ENCODE measurements at regions not wholly inside any gene's neighbourhood (a gene's known extent, or its start where the extent isn't known, plus 50 kb on each side); places are given as distances from the start of the nearest gene placed in this dataset.

DNA sequence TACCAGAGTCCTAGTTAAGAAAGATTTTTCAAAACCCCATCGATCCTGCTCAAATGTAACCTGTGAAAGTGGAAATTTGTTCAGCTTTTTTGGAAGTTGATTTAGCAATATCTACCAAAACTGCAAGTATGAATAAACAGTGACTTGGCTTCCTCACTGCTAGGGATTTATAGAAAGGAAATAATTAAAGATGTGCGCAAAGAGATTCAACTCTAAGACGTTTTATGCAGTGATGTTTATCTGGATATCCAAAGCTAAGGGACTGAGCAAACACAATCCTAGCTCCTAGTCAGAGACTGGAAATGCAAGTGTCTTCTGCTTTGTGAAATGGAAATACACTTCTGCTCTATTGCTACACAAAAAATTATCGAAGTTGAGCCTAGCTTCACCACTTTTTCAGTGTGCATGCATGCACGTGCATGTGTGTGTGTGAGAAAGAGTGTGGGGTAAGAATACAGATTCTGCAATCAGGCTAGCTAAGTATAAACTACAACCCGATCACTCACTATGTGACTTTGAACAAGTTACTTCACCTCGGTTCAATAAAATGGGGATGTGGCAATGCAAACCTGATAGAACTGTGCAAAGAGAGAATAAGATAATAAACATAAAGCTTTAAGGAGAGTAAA, 52.1 kb upstream of the FOXF1 start:
- no peak overlapping the region for H3K27ac ChIP-seq (ENCODE audit: low read depth, low read length)
- no peak overlapping the region for H3K9ac ChIP-seq (ENCODE audit: low read length)
- no peak overlapping the region for H3K4me3 ChIP-seq (replicated peaks in 1 of 2; ENCODE audit: low read depth in 1 of 2, low read length in 2 of 2)
- no peaks in the 10 kb centered on the region for H3K9me3 ChIP-seq (ENCODE audit: control insufficient read depth in 1 of 2, insufficient read depth in 1 of 2, low read depth in 1 of 2, low read length in 2 of 2)
- no peaks in the 10 kb centered on the region for H3K4me1 ChIP-seq (ENCODE audit: control insufficient read depth in 1 of 2, insufficient read depth in 2 of 2, low read length in 2 of 2)
- no peak overlapping the region for H2AFZ ChIP-seq (ENCODE audit: low read depth, low read length, poor library complexity, severe bottlenecking)
- peaks cover 45% of the 10 kb centered on the region for H3K27me3 ChIP-seq (ENCODE audit: insufficient read depth, low read length)
- intact Hi-C loops (cut with micrococcal nuclease), result no loop called here
- no peaks in the 10 kb centered on the region for H3K36me3 ChIP-seq (ENCODE audit: control insufficient read depth in 1 of 2, insufficient read depth in 2 of 2, low read length in 2 of 2)
- no peaks in the 10 kb centered on the region for H4K20me1 ChIP-seq (ENCODE audit: insufficient read depth)
- ChIA-PET RAD21 (ENCODE audit: low non-redundant PET in 1 of 2, low total read pairs in 2 of 2, uncharacterized antibody in 2 of 2, unreplicated experiment in 2 of 2) (no interaction called here), CTCF (no interaction called here), POLR2A (no interaction called here)
- no peaks in the 10 kb centered on the region for H3K79me2 ChIP-seq (ENCODE audit: insufficient read depth, low read length)
- TF ChIP-seq ZFX (IDR thresholded peaks at IDR 0.05), result no peak
- TF ChIP-seq MAX (IDR thresholded peaks at IDR 0.05), result no peak
- no peak for TF ChIP-seq ELF1 (IDR thresholded peaks at IDR 0.05; ENCODE audit: borderline replicate concordance, low read depth)
- no peak for TF ChIP-seq CEBPB (IDR thresholded peaks at IDR 0.05; ENCODE audit: low read depth)
- no peak for TF ChIP-seq EZH2phosphoT487 (IDR thresholded peaks at IDR 0.05; ENCODE audit: borderline replicate concordance)
- DNase-seq (ENCODE audit: low read depth, low spot score) (no peak), ATAC-seq (no peak)
- H3K9me2 ChIP-seq (ENCODE audit: insufficient read depth), result no peaks in the 10 kb centered on the region
- no peak overlapping the region for H3K4me2 ChIP-seq (ENCODE audit: low read length)
- no TSS peak for BruUV-seq (replicated peaks)

- Histone ChIP-seq H3K79me2 (ENCODE audit: insufficient read depth, low read length) (no peaks in the 10 kb centered on the region), H3K9me3 (ENCODE audit: control insufficient read depth in 1 of 2, insufficient read depth in 1 of 2, low read depth in 1 of 2, low read length in 2 of 2) (no peaks in the 10 kb centered on the region), H2AFZ (ENCODE audit: low read depth, low read length, poor library complexity, severe bottlenecking) (no peak overlapping the region), H3K4me2 (ENCODE audit: low read length) (no peak overlapping the region), H4K20me1 (ENCODE audit: insufficient read depth) (no peaks in the 10 kb centered on the region), H3K4me3 (replicated peaks in 1 of 2; ENCODE audit: low read depth in 1 of 2, low read length in 2 of 2) (no peak overlapping the region), H3K4me1 (ENCODE audit: control insufficient read depth in 1 of 2, insufficient read depth in 2 of 2, low read length in 2 of 2) (no peaks in the 10 kb centered on the region), H3K36me3 (ENCODE audit: control insufficient read depth in 1 of 2, insufficient read depth in 2 of 2, low read length in 2 of 2) (no peaks in the 10 kb centered on the region), H3K27ac (ENCODE audit: low read depth, low read length) (no peak overlapping the region), H3K27me3 (ENCODE audit: insufficient read depth, low read length) (peaks cover 38% of the 10 kb centered on the region), H3K9me2 (ENCODE audit: insufficient read depth) (no peaks in the 10 kb centered on the region), H3K9ac (ENCODE audit: low read length) (no peak overlapping the region)
- ATAC-seq, result no peak
- RAD21 ChIA-PET (ENCODE audit: low non-redundant PET in 1 of 2, low total read pairs in 2 of 2, uncharacterized antibody in 2 of 2, unreplicated experiment in 2 of 2), result interaction anchor here in 1 of 2 experiments (0.6 to 0.7 kb wide), 2 partner anchors 23 to 30 kb away, joined by 3 read pairs; no protein-coding TSS in a partner anchor
- CTCF ChIA-PET, result no interaction called here
- no TSS peak for BruUV-seq (replicated peaks)
- POLR2A ChIA-PET, result no interaction called here
- intact Hi-C loops (cut with micrococcal nuclease), result no loop called here
- DNase-seq (ENCODE audit: low read depth, low spot score), result no peak
- TF ChIP-seq ZNF274 (IDR thresholded peaks at IDR 0.05; ENCODE audit: low read depth, low read length) (no peak), ZFX (IDR thresholded peaks at IDR 0.05) (no peak), EGR1 (IDR thresholded peaks at IDR 0.05; ENCODE audit: low read depth) (no peak), EZH2 (IDR thresholded peaks at IDR 0.05) (no peak), TCF7L2 (IDR thresholded peaks at IDR 0.05; ENCODE audit: borderline replicate concordance, extremely low read depth, insufficient read depth, insufficient read length) (no peak), YY1 (IDR thresholded peaks at IDR 0.05; ENCODE audit: extremely low read depth, insufficient replicate concordance, low read depth, low read length) (no peak), MAX (IDR thresholded peaks at IDR 0.05) (no peak), ELF1 (IDR thresholded peaks at IDR 0.05; ENCODE audit: borderline replicate concordance, low read depth) (no peak), CEBPB (IDR thresholded peaks at IDR 0.05; ENCODE audit: low read depth) (no peak), SRF (IDR thresholded peaks at IDR 0.05; ENCODE audit: low read depth) (no peak), FOSL1 (IDR thresholded peaks at IDR 0.05; ENCODE audit: low read depth) (no peak), SP1 (IDR thresholded peaks at IDR 0.05; ENCODE audit: low read depth) (no peak), RAD21 (IDR thresholded peaks at IDR 0.05; ENCODE audit: low read depth) (no peak), POLR2A (IDR thresholded peaks at IDR 0.05; ENCODE audit: borderline replicate concordance, extremely low read depth, insufficient read depth, insufficient read length) (no peak)
- TF ChIP-seq, protein P1, sequence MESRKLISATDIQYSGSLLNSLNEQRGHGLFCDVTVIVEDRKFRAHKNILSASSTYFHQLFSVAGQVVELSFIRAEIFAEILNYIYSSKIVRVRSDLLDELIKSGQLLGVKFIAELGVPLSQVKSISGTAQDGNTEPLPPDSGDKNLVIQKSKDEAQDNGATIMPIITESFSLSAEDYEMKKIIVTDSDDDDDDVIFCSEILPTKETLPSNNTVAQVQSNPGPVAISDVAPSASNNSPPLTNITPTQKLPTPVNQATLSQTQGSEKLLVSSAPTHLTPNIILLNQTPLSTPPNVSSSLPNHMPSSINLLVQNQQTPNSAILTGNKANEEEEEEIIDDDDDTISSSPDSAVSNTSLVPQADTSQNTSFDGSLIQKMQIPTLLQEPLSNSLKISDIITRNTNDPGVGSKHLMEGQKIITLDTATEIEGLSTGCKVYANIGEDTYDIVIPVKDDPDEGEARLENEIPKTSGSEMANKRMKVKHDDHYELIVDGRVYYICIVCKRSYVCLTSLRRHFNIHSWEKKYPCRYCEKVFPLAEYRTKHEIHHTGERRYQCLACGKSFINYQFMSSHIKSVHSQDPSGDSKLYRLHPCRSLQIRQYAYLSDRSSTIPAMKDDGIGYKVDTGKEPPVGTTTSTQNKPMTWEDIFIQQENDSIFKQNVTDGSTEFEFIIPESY (IDR thresholded peaks at IDR 0.05; ENCODE audit: extremely low read depth, insufficient replicate concordance, low read length), result no peak
- TF ChIP-seq, protein P2, sequence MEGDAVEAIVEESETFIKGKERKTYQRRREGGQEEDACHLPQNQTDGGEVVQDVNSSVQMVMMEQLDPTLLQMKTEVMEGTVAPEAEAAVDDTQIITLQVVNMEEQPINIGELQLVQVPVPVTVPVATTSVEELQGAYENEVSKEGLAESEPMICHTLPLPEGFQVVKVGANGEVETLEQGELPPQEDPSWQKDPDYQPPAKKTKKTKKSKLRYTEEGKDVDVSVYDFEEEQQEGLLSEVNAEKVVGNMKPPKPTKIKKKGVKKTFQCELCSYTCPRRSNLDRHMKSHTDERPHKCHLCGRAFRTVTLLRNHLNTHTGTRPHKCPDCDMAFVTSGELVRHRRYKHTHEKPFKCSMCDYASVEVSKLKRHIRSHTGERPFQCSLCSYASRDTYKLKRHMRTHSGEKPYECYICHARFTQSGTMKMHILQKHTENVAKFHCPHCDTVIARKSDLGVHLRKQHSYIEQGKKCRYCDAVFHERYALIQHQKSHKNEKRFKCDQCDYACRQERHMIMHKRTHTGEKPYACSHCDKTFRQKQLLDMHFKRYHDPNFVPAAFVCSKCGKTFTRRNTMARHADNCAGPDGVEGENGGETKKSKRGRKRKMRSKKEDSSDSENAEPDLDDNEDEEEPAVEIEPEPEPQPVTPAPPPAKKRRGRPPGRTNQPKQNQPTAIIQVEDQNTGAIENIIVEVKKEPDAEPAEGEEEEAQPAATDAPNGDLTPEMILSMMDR (IDR thresholded peaks at IDR 0.05 in 2 of 3, conservative IDR thresholded peaks at IDR 0.05 in 1 of 3; ENCODE audit: borderline replicate concordance in 1 of 3, insufficient read depth in 1 of 3, low read depth in 2 of 3, low read length in 2 of 3), result no peak
Observed at GRCh38 chr16:86459266-86459665, 51.1 kb upstream of the FOXF1 start.
